ENCODE measurements at regions not wholly inside any gene's neighbourhood (a gene's known extent, or its start where the extent isn't known, plus 50 kb on each side); places are given as distances from the start of the nearest gene placed in this dataset.
"Not testable (repeated sequence)": the region's sequence is repeated elsewhere in the genome, so short reads cannot be mapped to it uniquely, and the experiment has no call there.

- no peak for DNase-seq
Measured at GRCh38 chr1:213418268-213419071, 367.4 kb downstream of the RPS6KC1 start.

- no peak for DNase-seq
Measured at GRCh38 chr1:213419401-213420030, 368.5 kb downstream of the RPS6KC1 start.

- not testable (repeated sequence) for DNase-seq
Measured at GRCh38 chr1:213421178-213421577, 370.1 kb downstream of the RPS6KC1 start.

- DNase-seq, result peak; percentile 2
Measured at GRCh38 chr1:213423041-213423440, 372.0 kb downstream of the RPS6KC1 start.

- DNase-seq, result peak; percentile 7
Measured at GRCh38 chr1:213423605-213424004, 372.6 kb downstream of the RPS6KC1 start.

- DNase-seq, result peak; percentile 87
Measured at GRCh38 chr1:213425376-213426030, 374.5 kb downstream of the RPS6KC1 start.

GRCh38 chr1:213429642-213430041, 378.6 kb downstream of the RPS6KC1 start:
- no peak for DNase-seq

GRCh38 chr1:213435715-213436114, 384.7 kb downstream of the RPS6KC1 start:
- no peak for DNase-seq

GRCh38 chr1:213438339-213438738, 387.3 kb downstream of the RPS6KC1 start:
- DNase-seq, result no peak

- no peak for DNase-seq
Measured at GRCh38 chr1:213439703-213440102, 388.7 kb downstream of the RPS6KC1 start.

GRCh38 chr1:213440766-213441165, 389.7 kb downstream of the RPS6KC1 start:
- DNase-seq, result no peak

- DNase-seq, result no peak
Measured at GRCh38 chr1:213443415-213443814, 392.4 kb downstream of the RPS6KC1 start.

GRCh38 chr1:213444224-213444623, 393.2 kb downstream of the RPS6KC1 start:
- no peak for DNase-seq

GRCh38 chr1:213446496-213446895, 395.5 kb downstream of the RPS6KC1 start:
- no peak for DNase-seq

GRCh38 chr1:213448360-213448759, 397.3 kb downstream of the RPS6KC1 start:
- DNase-seq, result no peak

GRCh38 chr1:213448776-213449175, 397.7 kb downstream of the RPS6KC1 start:
- DNase-seq, result no peak

GRCh38 chr1:213452501-213452900, 401.5 kb downstream of the RPS6KC1 start:
- DNase-seq, result no peak

GRCh38 chr1:213457186-213457585, 406.1 kb downstream of the RPS6KC1 start:
- no peak for DNase-seq

- DNase-seq, result no peak
Measured at GRCh38 chr1:213457733-213458132, 406.7 kb downstream of the RPS6KC1 start.

- not testable (repeated sequence) for DNase-seq
Measured at GRCh38 chr1:213462374-213462773, 411.3 kb downstream of the RPS6KC1 start.

- no peak for DNase-seq
Measured at GRCh38 chr1:213464786-213465460, 413.9 kb downstream of the RPS6KC1 start.

- no peak for DNase-seq
Measured at GRCh38 chr1:213466541-213466940, 415.5 kb downstream of the RPS6KC1 start.

GRCh38 chr1:213474054-213474453, 423.0 kb downstream of the RPS6KC1 start:
- DNase-seq, result peak; percentile 1
